ENCODE measurements at regions not wholly inside any gene's neighbourhood (a gene's known extent, or its start where the extent isn't known, plus 50 kb on each side); places are given as distances from the start of the nearest gene placed in this dataset.
"Not testable (repeated sequence)": the region's sequence is repeated elsewhere in the genome, so short reads cannot be mapped to it uniquely, and the experiment has no call there.

GRCh38 chr6:151682922-151683321 lies 124.6 kb upstream of the ESR1 start:
- Histone ChIP-seq H3K9me3 (replicated peaks; ENCODE audit: control insufficient read depth, low read depth, low read length) (no peaks in the 10 kb centered on the region), H3K4me1 (ENCODE audit: control insufficient read depth, insufficient read depth, low read length) (peaks cover 7% of the 10 kb centered on the region), H3K36me3 (ENCODE audit: control insufficient read depth, insufficient read depth, low read length) (no peaks in the 10 kb centered on the region), H3K27ac (ENCODE audit: low read length) (no peak overlapping the region), H3K4me3 (ENCODE audit: low read length) (no peak overlapping the region), H3K27me3 (ENCODE audit: control insufficient read depth, insufficient read depth, low read length) (no peaks in the 10 kb centered on the region)
- DNase-seq: no peak
- no CpG with 5 or more reads among the region's 3 CpGs for WGBS (ENCODE audit: insufficient coverage)

GRCh38 chr6:151683381-151683780 lies 124.1 kb upstream of the ESR1 start:
- no peak overlapping the region for H3K27ac ChIP-seq (ENCODE audit: low read length)
- peaks cover 7% of the 10 kb centered on the region for H3K4me1 ChIP-seq (ENCODE audit: control insufficient read depth, insufficient read depth, low read length)
- no peaks in the 10 kb centered on the region for H3K36me3 ChIP-seq (ENCODE audit: control insufficient read depth, insufficient read depth, low read length)
- no peaks in the 10 kb centered on the region for H3K9me3 ChIP-seq (replicated peaks; ENCODE audit: control insufficient read depth, low read depth, low read length)
- no CpG with 5 or more reads among the region's 1 CpG for WGBS (ENCODE audit: insufficient coverage)
- H3K4me3 ChIP-seq (ENCODE audit: low read length): no peak overlapping the region
- H3K27me3 ChIP-seq (ENCODE audit: control insufficient read depth, insufficient read depth, low read length): no peaks in the 10 kb centered on the region
- no peak for DNase-seq

- H3K27ac ChIP-seq (ENCODE audit: low read length): no peak overlapping the region
Observed at GRCh38 chr6:151689499-151690201, 117.8 kb upstream of the ESR1 start.

GRCh38 chr6:151690303-151690702 lies 117.2 kb upstream of the ESR1 start:
- Histone ChIP-seq H3K4me1 (ENCODE audit: control insufficient read depth, insufficient read depth, low read length) (no peaks in the 10 kb centered on the region), H3K36me3 (ENCODE audit: control insufficient read depth, insufficient read depth, low read length) (no peaks in the 10 kb centered on the region), H3K4me3 (ENCODE audit: low read length) (no peak overlapping the region), H3K27ac (ENCODE audit: low read length) (no peak overlapping the region), H3K27me3 (ENCODE audit: control insufficient read depth, insufficient read depth, low read length) (no peaks in the 10 kb centered on the region), H3K9me3 (replicated peaks; ENCODE audit: control insufficient read depth, low read depth, low read length) (no peaks in the 10 kb centered on the region)
- DNase-seq: peak; percentile 25
- 0% methylated on average over 1 of the region's 4 CpGs for WGBS (ENCODE audit: insufficient coverage)

More at GRCh38 chr6:151689499-151690201, 117.8 kb upstream of the ESR1 start:
- no peaks in the 10 kb centered on the region for H3K27me3 ChIP-seq (ENCODE audit: control insufficient read depth, insufficient read depth, low read length)
- no peak for DNase-seq
- no peaks in the 10 kb centered on the region for H3K4me1 ChIP-seq (ENCODE audit: control insufficient read depth, insufficient read depth, low read length)
- no peaks in the 10 kb centered on the region for H3K36me3 ChIP-seq (ENCODE audit: control insufficient read depth, insufficient read depth, low read length)
- no peak overlapping the region for H3K4me3 ChIP-seq (ENCODE audit: low read length)
- no peaks in the 10 kb centered on the region for H3K9me3 ChIP-seq (replicated peaks; ENCODE audit: control insufficient read depth, low read depth, low read length)
- WGBS (ENCODE audit: insufficient coverage): no CpG with 5 or more reads among the region's 5 CpGs

- Histone ChIP-seq H3K9me3 (replicated peaks; ENCODE audit: control insufficient read depth, low read depth, low read length) (no peaks in the 10 kb centered on the region), H3K4me1 (ENCODE audit: control insufficient read depth, insufficient read depth, low read length) (no peaks in the 10 kb centered on the region), H3K4me3 (ENCODE audit: low read length) (no peak overlapping the region), H3K27ac (ENCODE audit: low read length) (no peak overlapping the region), H3K27me3 (ENCODE audit: control insufficient read depth, insufficient read depth, low read length) (no peaks in the 10 kb centered on the region), H3K36me3 (ENCODE audit: control insufficient read depth, insufficient read depth, low read length) (no peaks in the 10 kb centered on the region)
- DNase-seq: peak; percentile 19
- WGBS (ENCODE audit: insufficient coverage): 100% methylated on average over 1 of the region's 8 CpGs
Observed at GRCh38 chr6:151690768-151691562, 116.5 kb upstream of the ESR1 start.

GRCh38 chr6:151692216-151692615 lies 115.3 kb upstream of the ESR1 start:
- 42% methylated on average over 2 of the region's 4 CpGs for WGBS (ENCODE audit: insufficient coverage)
- H3K27ac ChIP-seq (ENCODE audit: low read length): no peak overlapping the region
- no peaks in the 10 kb centered on the region for H3K27me3 ChIP-seq (ENCODE audit: control insufficient read depth, insufficient read depth, low read length)
- no peaks in the 10 kb centered on the region for H3K4me1 ChIP-seq (ENCODE audit: control insufficient read depth, insufficient read depth, low read length)
- DNase-seq: no peak
- no peaks in the 10 kb centered on the region for H3K9me3 ChIP-seq (replicated peaks; ENCODE audit: control insufficient read depth, low read depth, low read length)
- no peak overlapping the region for H3K4me3 ChIP-seq (ENCODE audit: low read length)
- H3K36me3 ChIP-seq (ENCODE audit: control insufficient read depth, insufficient read depth, low read length): no peaks in the 10 kb centered on the region

GRCh38 chr6:151693366-151693765 lies 114.1 kb upstream of the ESR1 start:
- 94% methylated on average over 3 of the region's 5 CpGs for WGBS (ENCODE audit: insufficient coverage)
- no peak for DNase-seq

GRCh38 chr6:151695156-151695555 lies 112.3 kb upstream of the ESR1 start:
- Histone ChIP-seq H3K9me3 (replicated peaks; ENCODE audit: control insufficient read depth, low read depth, low read length) (no peaks in the 10 kb centered on the region), H3K4me3 (ENCODE audit: low read length) (no peak overlapping the region), H3K27me3 (ENCODE audit: control insufficient read depth, insufficient read depth, low read length) (no peaks in the 10 kb centered on the region), H3K4me1 (ENCODE audit: control insufficient read depth, insufficient read depth, low read length) (no peaks in the 10 kb centered on the region), H3K36me3 (ENCODE audit: control insufficient read depth, insufficient read depth, low read length) (no peaks in the 10 kb centered on the region), H3K27ac (ENCODE audit: low read length) (no peak overlapping the region)
- DNase-seq: no peak

More at GRCh38 chr6:151693366-151693765, 114.1 kb upstream of the ESR1 start:
- Histone ChIP-seq H3K4me3 (ENCODE audit: low read length) (no peak overlapping the region), H3K27me3 (ENCODE audit: control insufficient read depth, insufficient read depth, low read length) (no peaks in the 10 kb centered on the region), H3K27ac (ENCODE audit: low read length) (no peak overlapping the region), H3K36me3 (ENCODE audit: control insufficient read depth, insufficient read depth, low read length) (no peaks in the 10 kb centered on the region), H3K9me3 (replicated peaks; ENCODE audit: control insufficient read depth, low read depth, low read length) (no peaks in the 10 kb centered on the region), H3K4me1 (ENCODE audit: control insufficient read depth, insufficient read depth, low read length) (no peaks in the 10 kb centered on the region)

- not testable (repeated sequence) for DNase-seq; H3K4me3 ChIP-seq (ENCODE audit: low read length); H3K27me3 ChIP-seq (ENCODE audit: control insufficient read depth, insufficient read depth, low read length); H3K4me1 ChIP-seq (ENCODE audit: control insufficient read depth, insufficient read depth, low read length); H3K36me3 ChIP-seq (ENCODE audit: control insufficient read depth, insufficient read depth, low read length); H3K9me3 ChIP-seq (replicated peaks; ENCODE audit: control insufficient read depth, low read depth, low read length); H3K27ac ChIP-seq (ENCODE audit: low read length)
- no CpG with 5 or more reads among the region's 4 CpGs for WGBS (ENCODE audit: insufficient coverage)
Observed at GRCh38 chr6:151696302-151696701, 111.2 kb upstream of the ESR1 start.

- Histone ChIP-seq H3K27ac (ENCODE audit: low read length) (no peak overlapping the region), H3K4me3 (ENCODE audit: low read length) (no peak overlapping the region), H3K36me3 (ENCODE audit: control insufficient read depth, insufficient read depth, low read length) (no peaks in the 10 kb centered on the region), H3K27me3 (ENCODE audit: control insufficient read depth, insufficient read depth, low read length) (no peaks in the 10 kb centered on the region), H3K9me3 (replicated peaks; ENCODE audit: control insufficient read depth, low read depth, low read length) (no peaks in the 10 kb centered on the region), H3K4me1 (ENCODE audit: control insufficient read depth, insufficient read depth, low read length) (peaks cover 2% of the 10 kb centered on the region)
- peak; percentile 57 for DNase-seq
- WGBS (ENCODE audit: insufficient coverage): no CpG with 5 or more reads among the region's 5 CpGs
Observed at GRCh38 chr6:151698931-151699700, 108.4 kb upstream of the ESR1 start.
